ENCODE measurements at regions not wholly inside any gene's neighbourhood (a gene's known extent, or its start where the extent isn't known, plus 50 kb on each side); places are given as distances from the start of the nearest gene placed in this dataset.

- no peak for DNase-seq
- TF ChIP-seq POLR2A (IDR thresholded peaks at IDR 0.05) (no peak), CTCF (IDR thresholded peaks at IDR 0.05) (no peak)
- Histone ChIP-seq H3K9me3 (no peaks in the 10 kb centered on the region), H3K27ac (no peak overlapping the region), H3K36me3 (no peaks in the 10 kb centered on the region), H3K27me3 (no peaks in the 10 kb centered on the region), H3K4me3 (no peak overlapping the region), H3K4me1 (no peaks in the 10 kb centered on the region)
- intact Hi-C loops (cut with DNase I; ENCODE audit: low total_unique reads) = no loop called here
Measured at GRCh38 chr16:11473728-11474127, 113.0 kb downstream of the LITAF start.

- no peaks in the 10 kb centered on the region for H3K4me1 ChIP-seq
- no peaks in the 10 kb centered on the region for H3K27me3 ChIP-seq
- no peak overlapping the region for H3K27ac ChIP-seq
- intact Hi-C loops (cut with DNase I; ENCODE audit: low total_unique reads) = no loop called here
- TF ChIP-seq CTCF (IDR thresholded peaks at IDR 0.05) = no peak
- no peak for TF ChIP-seq POLR2A (IDR thresholded peaks at IDR 0.05)
- H3K9me3 ChIP-seq = no peaks in the 10 kb centered on the region
- no peak for DNase-seq
- H3K4me3 ChIP-seq = no peak overlapping the region
- H3K36me3 ChIP-seq = no peaks in the 10 kb centered on the region
Measured at GRCh38 chr16:11474617-11475291, 112.0 kb downstream of the LITAF start.

GRCh38 chr16:11475896-11476630 is 110.7 kb downstream of the LITAF start:
- no peaks in the 10 kb centered on the region for H3K36me3 ChIP-seq
- DNase-seq = no peak
- intact Hi-C loops (cut with DNase I; ENCODE audit: low total_unique reads) = no loop called here
- H3K9me3 ChIP-seq = no peaks in the 10 kb centered on the region
- no peaks in the 10 kb centered on the region for H3K4me1 ChIP-seq
- H3K27ac ChIP-seq = no peak overlapping the region
- no peak overlapping the region for H3K4me3 ChIP-seq
- no peaks in the 10 kb centered on the region for H3K27me3 ChIP-seq
- TF ChIP-seq POLR2A (IDR thresholded peaks at IDR 0.05) = no peak
- TF ChIP-seq CTCF (IDR thresholded peaks at IDR 0.05) = no peak

GRCh38 chr16:11476676-11477075 is 110.0 kb downstream of the LITAF start:
- no peaks in the 10 kb centered on the region for H3K4me1 ChIP-seq
- intact Hi-C loops (cut with DNase I; ENCODE audit: low total_unique reads) = no loop called here
- no peaks in the 10 kb centered on the region for H3K36me3 ChIP-seq
- no peaks in the 10 kb centered on the region for H3K27me3 ChIP-seq
- no peak overlapping the region for H3K4me3 ChIP-seq
- no peak for DNase-seq
- TF ChIP-seq CTCF (IDR thresholded peaks at IDR 0.05) (no peak), POLR2A (IDR thresholded peaks at IDR 0.05) (no peak)
- no peak overlapping the region for H3K27ac ChIP-seq
- H3K9me3 ChIP-seq = no peaks in the 10 kb centered on the region

GRCh38 chr16:11478431-11479119 is 108.1 kb downstream of the LITAF start:
- Histone ChIP-seq H3K4me3 (no peak overlapping the region), H3K27me3 (no peaks in the 10 kb centered on the region), H3K9me3 (no peaks in the 10 kb centered on the region), H3K27ac (no peak overlapping the region), H3K36me3 (no peaks in the 10 kb centered on the region), H3K4me1 (no peaks in the 10 kb centered on the region)
- DNase-seq = no peak
- intact Hi-C loops (cut with DNase I; ENCODE audit: low total_unique reads) = no loop called here
- no peak for TF ChIP-seq POLR2A (IDR thresholded peaks at IDR 0.05)
- TF ChIP-seq CTCF (IDR thresholded peaks at IDR 0.05) = no peak

Data from uterus (tissue), 3 donors.